HepG2 (cell line): ENCODE measurements at regions not wholly inside any gene's neighbourhood (a gene's known extent, or its start where the extent isn't known, plus 50 kb on each side); places are given as distances from the start of the nearest gene placed in this dataset.

Source experiments
- ATAC-seq: fragments of 200-7000 bp; cut with Tn5 transposase; 3 replicates; pipeline ENCODE4 v1.9.1; 2020; ENCODE audit warnings: mild to moderate bottlenecking, moderate library complexity
- BruUV-seq: library from RNA; stranded (reverse); fragments of 400-500 nt; replicated peaks from 2 replicates; lab custom pipeline; 2021; lab: Mats Ljungman, UMichigan
- CTCF ChIA-PET: fragments of 300-600 bp; formaldehyde crosslinking; extraction: SDS; loops from one replicate; lab custom pipeline; 2021; ENCODE audit warnings: low total read pairs, inconsistent platforms, low intra/inter-chr PET ratio; lab: Yijun Ruan, JAX
- POLR2A ChIA-PET: fragments of 350-600 bp; sonication (Branson Sonifier 250); formaldehyde crosslinking; loops from one replicate; lab custom pipeline; 2020; ENCODE audit warnings: antibody characterized with exemption, inconsistent platforms; lab: Yijun Ruan, JAX
- DNase-seq: peaks from one replicate; pipeline ENCODE4 v3.0.0-alpha.2; 2015; ENCODE audit warnings: low spot score
- FAIRE-seq: peaks from 3 replicates; lab custom pipeline; 2011; peaks lifted over from hg19 to GRCh38; lab: Jason Lieb, UNC
- H2AFZ ChIP-seq: one replicate; pipeline ENCODE4 v1.6.1; 2011; ENCODE audit warnings: low read length, inconsistent platforms
- H3K27ac ChIP-seq: fragments of 300-600 bp; 3 replicates; pipeline ENCODE4 v1.8.0; 2011; ENCODE audit warnings: mixed run types, mild to moderate bottlenecking, mixed read lengths, low read length, inconsistent platforms; ENCODE audit not compliant: insufficient read depth; ENCODE audit errors: extremely low read length
- H3K27me3 ChIP-seq, 2 experiments: fragments of 200-600 bp in 1 of 2; 2 replicates in 1 of 2; 3 replicates in 1 of 2; pipeline versions ENCODE4 v1.6.0 to v1.8.0; 2011; ENCODE audit warnings: low read length in 2 of 2, mild to moderate bottlenecking in 2 of 2, moderate library complexity in 2 of 2, inconsistent platforms in 1 of 2; ENCODE audit not compliant: insufficient read depth in 2 of 2, control insufficient read depth in 1 of 2
- H3K36me3 ChIP-seq, 2 experiments: fragments of 200-600 bp in 1 of 2; replicated peaks in 1 of 2; 2 replicates in 1 of 2; 3 replicates in 1 of 2; pipeline versions ENCODE4 v1.5.1 to v1.8.0; 2011; ENCODE audit warnings: low read length in 2 of 2, inconsistent platforms in 1 of 2; ENCODE audit not compliant: insufficient read depth in 2 of 2, control insufficient read depth in 1 of 2
- H3K4me1 ChIP-seq: 2 replicates; pipeline ENCODE4 v1.5.1; 2012; ENCODE audit warnings: low read length, inconsistent platforms; ENCODE audit not compliant: insufficient read depth
- H3K4me2 ChIP-seq: 2 replicates; pipeline ENCODE4 v1.6.0; 2011; ENCODE audit warnings: low read depth, low read length, inconsistent platforms
- H3K4me3 ChIP-seq, 3 experiments: fragments of 200-600 bp in 1 of 3; sonication (generic), shearing (Covaris generic) in 1 of 3; replicated peaks in 1 of 3; 2 replicates each; pipeline ENCODE4 v1.5.1; 2011 to 2016; ENCODE audit warnings: low read length in 3 of 3, inconsistent platforms in 2 of 3, low read depth in 2 of 3, mild to moderate bottlenecking in 2 of 3, control low read depth in 1 of 3, mixed read lengths in 1 of 3; ENCODE audit not compliant: insufficient read depth in 1 of 3
- H3K79me2 ChIP-seq: one replicate; pipeline ENCODE4 v1.6.1; 2011; ENCODE audit warnings: low read length, inconsistent platforms; ENCODE audit not compliant: insufficient read depth
- H3K9ac ChIP-seq: 2 replicates; pipeline ENCODE4 v1.6.0; 2011; ENCODE audit warnings: mild to moderate bottlenecking, low read depth, low read length, inconsistent platforms; ENCODE audit not compliant: insufficient read depth
- H3K9me3 ChIP-seq: 2 replicates; pipeline ENCODE4 v1.5.1; 2012; ENCODE audit warnings: mild to moderate bottlenecking, low read length
- H4K20me1 ChIP-seq: 2 replicates; pipeline ENCODE4 v1.6.0; 2011; ENCODE audit warnings: inconsistent platforms, mild to moderate bottlenecking, low read length, moderate library complexity; ENCODE audit not compliant: insufficient read depth
- CSRNP2 ChIP-seq: sonication (generic); formaldehyde crosslinking; conservative IDR thresholded peaks from 2 replicates; pipeline ENCODE4 v1.8.0; 2022; ENCODE audit warnings: low read depth, missing genetic modification reagents
- FUBP1 ChIP-seq: sonication (generic); formaldehyde crosslinking; IDR thresholded peaks from 2 replicates; pipeline ENCODE4 v1.5.1; 2020; ENCODE audit warnings: missing genetic modification reagents, mild to moderate bottlenecking, borderline replicate concordance
- KDM1A ChIP-seq: IDR thresholded peaks from 2 replicates; pipeline ENCODE4 v1.6.1; 2016; ENCODE audit warnings: missing compliant biosample characterization
- KLF11 ChIP-seq: IDR thresholded peaks from 2 replicates; pipeline ENCODE4 v1.6.1; 2016; ENCODE audit warnings: missing compliant biosample characterization
- NFIC ChIP-seq: IDR thresholded peaks from 2 replicates; pipeline ENCODE4 v1.6.1; 2012; ENCODE audit warnings: mild to moderate bottlenecking, low read length, inconsistent platforms
- RARG ChIP-seq: sonication (generic); formaldehyde crosslinking; IDR thresholded peaks from 2 replicates; pipeline ENCODE4 v1.4.0; 2020; ENCODE audit warnings: low read depth, mild to moderate bottlenecking, missing genetic modification reagents
- REXO4 ChIP-seq: sonication (generic); formaldehyde crosslinking; IDR thresholded peaks from 2 replicates; pipeline ENCODE4 v1.8.0; 2022; ENCODE audit warnings: missing genetic modification reagents, mild to moderate bottlenecking, borderline replicate concordance
- SALL2 ChIP-seq: sonication (generic); formaldehyde crosslinking; IDR thresholded peaks from 2 replicates; pipeline ENCODE4 v1.8.1; 2023; ENCODE audit warnings: mild to moderate bottlenecking, missing genetic modification reagents, inconsistent platforms
- SMAD9 ChIP-seq: sonication (generic); formaldehyde crosslinking; IDR thresholded peaks from 2 replicates; pipeline ENCODE4 v1.5.1; 2020; ENCODE audit warnings: mild to moderate bottlenecking, missing genetic modification reagents
- ZNF331 ChIP-seq: sonication (generic); formaldehyde crosslinking; IDR thresholded peaks from 2 replicates; pipeline ENCODE4 v1.4.0; 2020; ENCODE audit warnings: missing genetic modification reagents
- ZNF616 ChIP-seq: sonication (generic); formaldehyde crosslinking; IDR thresholded peaks from 2 replicates; pipeline ENCODE4 v1.5.0; 2020; ENCODE audit warnings: low read depth, mild to moderate bottlenecking, missing genetic modification reagents
- ZSCAN29 ChIP-seq: sonication (generic); formaldehyde crosslinking; conservative IDR thresholded peaks from 2 replicates; pipeline ENCODE4 v1.4.0; 2020; ENCODE audit warnings: mild to moderate bottlenecking, missing genetic modification reagents
- WGBS: methylation state at CpG from one replicate; pipeline ENCODE4 v1.1.6; 2017; ENCODE audit warnings: low lambda C conversion rate; 5-methylcytosine and 5-hydroxymethylcytosine counted together
- in situ Hi-C: cut with HindIII; loops from 2 replicates; pipeline ENCODE4 v1.10.0; 2017; ENCODE audit warnings: low pct_unique_long_range_greater_than_20kb; ENCODE audit not compliant: extremely low pct_ligation_motif_present
- intact Hi-C: fragments of 100-400 bp; cut with micrococcal nuclease; formaldehyde crosslinking; loops from one replicate; pipeline ENCODE4 v1.10.0; 2022; ENCODE audit not compliant: unreplicated experiment

- peaks cover 55% of the 10 kb centered on the region for H3K9me3 ChIP-seq
- no peak overlapping the region for H3K4me2 ChIP-seq
- ATAC-seq: no peak
- H3K79me2 ChIP-seq: no peaks in the 10 kb centered on the region
- intact Hi-C loops (no loop called here), in situ Hi-C loops (no loop called here)
- H4K20me1 ChIP-seq: no peaks in the 10 kb centered on the region
- ChIA-PET CTCF (no interaction called here), POLR2A (no interaction called here)
- FAIRE-seq: no peak
- no peak overlapping the region for H2AFZ ChIP-seq
- H3K36me3 ChIP-seq: no peaks in the 10 kb centered on the region
- no peaks in the 10 kb centered on the region for H3K4me1 ChIP-seq
- no peak overlapping the region for H3K9ac ChIP-seq
- TF ChIP-seq ZNF616 (CRISPR knock-in tag) (no peak), CSRNP2 (CRISPR knock-in tag) (no peak), KDM1A (CRISPR knock-in tag) (no peak), SMAD9 (CRISPR knock-in tag) (no peak), ZNF331 (CRISPR knock-in tag) (no peak), FUBP1 (CRISPR knock-in tag) (no peak), REXO4 (CRISPR knock-in tag) (no peak), SALL2 (no peak), NFIC (no peak), KLF11 (no peak), RARG (CRISPR knock-in tag) (no peak), ZSCAN29 (no peak)
- no peak overlapping the region for H3K4me3 ChIP-seq
- no peak for DNase-seq
- no peaks in the 10 kb centered on the region for H3K27me3 ChIP-seq
- no peak overlapping the region for H3K27ac ChIP-seq
- WGBS: 1% methylated on average over 3 of the region's 3 CpGs
- BruUV-seq: no TSS peak
These were observed 643.6 kb upstream of the FAM98A start for GRCh38 chr2:34242763-34243123.
